Left renal cortex interstitium (tissue), 4 donors: ENCODE measurements at regions not wholly inside any gene's neighbourhood (a gene's known extent, or its start where the extent isn't known, plus 50 kb on each side); places are given as distances from the start of the nearest gene placed in this dataset.
"Not testable (repeated sequence)": the region's sequence is repeated elsewhere in the genome, so short reads cannot be mapped to it uniquely, and the experiment has no call there.

Experiments used
- DNase-seq, 4 donors: peaks; one replicate each; pipeline ENCODE4 v3.0.0-alpha.2; 2013; ENCODE audit warnings: low read depth in 4 of 4, low spot score in 2 of 4, missing footprints in 1 of 4

DNA sequence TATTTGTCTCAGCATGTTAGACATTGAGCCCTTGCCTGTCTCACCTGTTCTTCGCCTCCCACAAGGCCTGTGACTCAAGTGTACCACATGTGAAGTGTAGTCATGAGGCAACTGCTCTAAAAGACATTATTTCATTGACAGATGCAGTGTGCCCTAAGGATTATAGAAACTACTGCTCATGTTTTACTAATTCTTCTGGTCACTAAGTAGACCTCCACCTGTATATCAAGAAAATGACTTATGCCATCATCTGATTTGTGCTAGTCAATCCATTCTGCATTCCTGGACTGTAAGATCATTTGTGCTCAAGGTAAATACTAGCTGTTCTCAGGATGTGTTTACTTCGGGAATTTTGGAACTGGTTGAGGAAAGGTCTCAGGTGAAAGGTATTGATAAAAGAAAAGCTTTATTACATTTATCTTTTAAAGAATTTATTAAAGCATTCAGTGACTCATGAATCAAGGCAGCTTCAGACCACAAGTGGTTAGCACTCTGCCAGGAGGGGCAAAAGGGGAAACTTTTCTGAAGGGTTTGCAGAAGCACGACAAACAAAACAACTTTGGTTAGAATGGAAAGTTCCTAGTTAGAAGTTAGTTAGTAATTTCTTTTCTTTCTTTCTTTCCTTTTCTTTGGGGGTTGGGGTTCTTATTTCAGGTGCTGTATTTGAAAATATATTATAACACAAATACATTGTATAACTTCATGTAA is 465.3 kb upstream of the CBLB start:
- no peak for DNase-seq

GRCh38 chr3:106336619-106337018 is 467.8 kb upstream of the CBLB start:
- DNase-seq, result no peak

GRCh38 chr3:106337116-106337515 is 468.3 kb upstream of the CBLB start:
- DNase-seq, result no peak

GRCh38 chr3:106338582-106339214 is 469.9 kb upstream of the CBLB start:
- no peak for DNase-seq

DNA sequence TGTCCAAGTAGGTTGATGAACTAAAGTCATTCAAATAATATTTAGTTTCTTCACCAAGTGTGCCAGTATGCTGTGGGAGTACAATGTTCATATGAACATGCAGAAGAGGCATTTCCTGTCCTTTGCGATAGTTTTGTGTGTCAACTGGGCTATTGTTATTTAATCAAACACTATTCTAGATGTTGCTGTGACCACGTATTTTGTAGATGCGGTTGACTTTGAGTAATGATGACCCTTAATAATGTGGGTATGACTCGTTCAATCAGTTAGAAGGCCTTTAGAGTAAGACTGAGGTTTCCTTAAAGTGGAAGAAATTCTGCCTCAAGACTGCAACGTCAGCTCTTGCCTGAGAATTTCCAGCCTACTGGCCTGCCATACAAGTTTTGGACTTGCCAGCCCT is 470.7 kb upstream of the CBLB start:
- DNase-seq, result no peak

- no peak for DNase-seq
Measured at GRCh38 chr3:106341087-106341486, 472.3 kb upstream of the CBLB start.

- no peak for DNase-seq
Measured at GRCh38 chr3:106341586-106342162, 472.9 kb upstream of the CBLB start.

DNA sequence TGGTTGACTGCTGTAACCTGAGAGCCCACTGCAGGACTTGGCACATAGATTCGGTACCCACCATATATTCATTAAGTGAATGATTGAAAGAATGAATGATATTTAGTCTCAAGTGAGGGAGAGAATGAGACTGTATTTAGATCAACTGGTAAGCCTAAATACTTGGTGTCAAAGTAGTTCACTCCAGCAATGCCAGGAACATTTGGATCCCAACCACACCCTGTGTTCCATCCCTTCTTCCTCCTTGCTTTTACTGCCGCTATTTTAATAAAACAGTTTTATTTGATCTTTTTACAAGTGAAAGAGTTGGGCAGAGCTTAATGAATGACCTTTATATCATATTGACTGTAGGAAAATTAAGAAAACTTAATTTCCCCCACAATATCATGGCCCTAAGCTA is 473.6 kb upstream of the CBLB start:
- DNase-seq, result no peak

DNA sequence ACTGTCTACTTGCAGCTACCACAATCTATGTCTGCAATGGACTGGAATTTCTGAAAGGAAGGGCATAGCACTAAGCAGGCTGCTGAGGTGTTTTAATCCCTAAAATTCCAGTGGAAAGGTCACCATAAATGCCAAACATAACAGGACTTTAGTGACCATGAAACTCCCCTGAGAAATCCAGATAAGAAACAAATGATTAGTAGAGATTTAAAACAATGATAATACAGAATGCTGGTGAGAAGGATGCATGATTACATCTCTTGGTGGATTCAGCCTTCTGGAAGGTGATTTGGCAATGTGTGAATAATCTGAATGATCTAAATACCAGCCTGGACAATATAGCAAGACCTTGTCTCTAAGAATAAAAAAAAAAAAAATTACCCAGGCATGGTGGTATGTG is 475.0 kb upstream of the CBLB start:
- DNase-seq, result no peak

DNA sequence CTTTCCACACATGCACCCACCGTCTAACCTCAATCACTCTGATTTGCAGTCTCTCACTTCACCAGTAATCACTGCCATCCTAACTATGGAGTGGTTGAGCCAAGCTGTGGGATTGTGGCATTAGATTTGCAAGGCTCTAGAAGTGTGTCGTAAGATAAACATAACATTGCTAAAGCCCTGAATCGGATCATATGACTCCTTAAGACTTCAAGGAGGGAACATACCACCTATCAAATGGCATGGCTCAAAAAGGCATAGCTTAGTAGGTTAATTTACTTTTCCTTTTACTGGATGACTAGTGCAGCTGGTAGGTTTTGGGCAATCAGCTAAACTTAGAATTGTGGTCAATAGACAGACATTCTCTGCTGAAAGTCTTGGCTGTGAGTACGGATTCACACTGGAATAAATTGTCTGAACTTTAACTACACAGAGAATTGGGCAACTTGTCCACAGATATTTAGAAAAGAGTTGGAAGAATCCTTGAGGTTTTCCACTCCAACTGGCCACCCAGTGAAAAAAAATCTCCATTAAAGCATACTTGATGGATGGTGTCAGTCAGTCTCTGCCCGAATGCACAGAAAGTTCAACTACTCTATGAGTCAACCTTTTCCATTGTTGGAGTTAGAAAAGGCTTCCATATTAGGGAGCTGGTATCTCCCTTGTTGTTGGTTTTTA is 476.7 kb upstream of the CBLB start:
- DNase-seq, result no peak

DNA sequence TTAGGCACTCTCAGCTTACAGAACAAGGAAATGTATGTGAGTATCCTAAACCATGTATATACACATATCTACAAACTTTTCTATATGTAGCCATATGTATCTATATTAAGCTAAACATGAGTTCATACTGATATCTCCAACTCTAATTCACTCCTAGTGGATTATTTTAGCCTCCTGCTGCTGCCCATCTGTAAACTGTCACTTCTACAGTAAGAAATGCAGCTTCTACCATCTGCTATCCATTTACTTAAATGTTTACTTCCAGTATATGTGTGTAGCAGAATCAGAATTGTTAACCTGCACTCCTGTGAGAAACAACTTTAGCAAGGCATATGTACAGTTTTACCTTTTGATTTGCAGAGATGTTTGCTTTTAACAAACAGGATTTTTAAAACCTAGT is 478.5 kb upstream of the CBLB start:
- DNase-seq, result no peak

GRCh38 chr3:106348139-106348690 is 479.4 kb upstream of the CBLB start:
- no peak for DNase-seq

GRCh38 chr3:106349191-106349881 is 480.5 kb upstream of the CBLB start:
- DNase-seq, result no peak

GRCh38 chr3:106355873-106356272 is 487.1 kb upstream of the CBLB start:
- DNase-seq, result no peak

- DNase-seq, result no peak
Measured at GRCh38 chr3:106359692-106360091, 490.9 kb upstream of the CBLB start.

DNA sequence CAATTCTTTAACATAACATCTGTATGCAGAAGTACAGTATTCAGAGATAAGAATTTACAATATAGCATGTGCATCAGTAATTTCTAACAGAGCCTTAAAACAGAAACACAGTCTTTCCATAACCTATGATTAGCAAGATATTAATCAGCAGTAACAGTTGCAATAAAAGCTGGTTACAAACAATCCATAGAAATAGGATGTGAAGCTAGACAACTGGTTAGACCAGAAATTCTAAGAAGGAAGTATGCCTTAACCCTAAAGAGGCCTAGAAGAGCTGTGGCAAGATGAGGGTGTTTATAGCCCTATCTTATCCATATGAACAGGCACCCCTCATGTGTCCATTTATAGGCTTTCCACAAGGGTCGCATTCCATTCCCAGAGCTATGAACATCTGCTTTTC is 492.1 kb upstream of the CBLB start:
- DNase-seq, result not testable (repeated sequence)

GRCh38 chr3:106364477-106364876 is 495.7 kb upstream of the CBLB start:
- no peak for DNase-seq

- no peak for DNase-seq
Measured at GRCh38 chr3:106365061-106365691, 496.4 kb upstream of the CBLB start.

GRCh38 chr3:106366352-106366751 is 497.5 kb upstream of the CBLB start:
- DNase-seq, result no peak

GRCh38 chr3:106367496-106367895 is 498.7 kb upstream of the CBLB start:
- no peak for DNase-seq
